ENCODE measurements at regions not wholly inside any gene's neighbourhood (a gene's known extent, or its start where the extent isn't known, plus 50 kb on each side); places are given as distances from the start of the nearest gene placed in this dataset.
A peak's percentile ranks its signal among the peaks of the same experiment; 100 is the strongest.

GRCh38 chr2:225288986-225289385, 110.5 kb upstream of the NYAP2 start:
- ATAC-seq: no peak
- TF ChIP-seq OSR1 (CRISPR knock-in tag; IDR thresholded peaks at IDR 0.05) (no peak), SNAI2 (CRISPR knock-in tag; IDR thresholded peaks at IDR 0.05) (no peak), ZFP3 (CRISPR knock-in tag; IDR thresholded peaks at IDR 0.05) (no peak), TCF4 (CRISPR knock-in tag; IDR thresholded peaks at IDR 0.05; ENCODE audit: borderline replicate concordance) (no peak), CSRNP3 (CRISPR knock-in tag; IDR thresholded peaks at IDR 0.05) (no peak), ZFP30 (CRISPR knock-in tag; IDR thresholded peaks at IDR 0.05) (no peak), RARB (CRISPR knock-in tag; IDR thresholded peaks at IDR 0.05) (no peak), TOX (CRISPR knock-in tag; IDR thresholded peaks at IDR 0.05; ENCODE audit: borderline replicate concordance) (no peak), ZNF565 (CRISPR knock-in tag; conservative IDR thresholded peaks at IDR 0.05; ENCODE audit: low read depth) (no peak), GLIS3 (CRISPR knock-in tag; IDR thresholded peaks at IDR 0.05) (no peak), ARNTL (CRISPR knock-in tag; IDR thresholded peaks at IDR 0.05; ENCODE audit: borderline replicate concordance, low read depth) (no peak), PPARA (CRISPR knock-in tag; IDR thresholded peaks at IDR 0.05; ENCODE audit: borderline replicate concordance) (no peak), TSHZ2 (CRISPR knock-in tag; IDR thresholded peaks at IDR 0.05) (no peak), ZNF8 (CRISPR knock-in tag; IDR thresholded peaks at IDR 0.05) (no peak), BACH2 (CRISPR knock-in tag; IDR thresholded peaks at IDR 0.05; ENCODE audit: borderline replicate concordance) (no peak), ZNF70 (CRISPR knock-in tag; IDR thresholded peaks at IDR 0.05) (no peak), ZC3H10 (CRISPR knock-in tag; IDR thresholded peaks at IDR 0.05) (no peak), CREB5 (CRISPR knock-in tag; IDR thresholded peaks at IDR 0.05; ENCODE audit: low read depth) (no peak), PATZ1 (CRISPR knock-in tag; IDR thresholded peaks at IDR 0.05; ENCODE audit: borderline replicate concordance) (no peak)

DNA sequence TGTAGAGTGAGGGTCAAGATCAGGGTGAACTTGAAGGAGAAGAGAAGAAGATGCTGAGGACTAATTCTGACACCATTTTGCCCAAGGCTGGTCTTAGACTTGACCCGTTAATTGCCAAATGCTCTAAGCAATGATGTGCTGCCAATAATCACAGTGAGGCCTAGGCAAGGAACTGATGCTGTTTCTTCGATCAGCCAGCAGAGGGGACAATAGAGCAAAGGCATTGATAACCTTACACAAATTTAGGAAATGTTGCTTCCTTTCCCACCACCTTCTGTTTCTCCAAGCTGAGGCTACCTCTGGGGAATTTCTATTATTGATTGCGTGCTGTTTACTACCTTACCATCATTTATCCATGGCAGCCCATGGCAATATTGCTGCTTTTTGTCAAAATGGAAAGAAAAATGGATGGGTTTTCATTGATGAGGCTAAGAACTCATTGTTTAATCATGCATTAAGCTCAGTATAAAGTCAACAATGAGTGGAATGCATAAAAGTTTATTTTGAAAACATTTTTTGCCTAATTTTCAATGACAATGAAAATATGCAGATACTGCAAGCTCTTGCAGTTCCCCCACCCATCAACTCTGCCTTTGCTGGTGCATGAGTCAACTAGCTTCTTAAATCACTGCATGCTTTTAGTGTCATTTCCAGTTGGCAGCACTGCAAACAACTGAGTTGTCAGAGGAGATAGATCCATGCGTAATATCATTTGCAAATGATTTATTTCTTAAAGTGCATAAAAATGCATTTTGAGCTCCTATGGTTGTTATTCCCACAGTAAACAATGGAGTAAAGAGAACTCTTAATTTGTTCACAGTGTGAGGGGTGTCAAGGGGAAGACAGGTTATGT, 116.4 kb upstream of the NYAP2 start:
- ATAC-seq: peak; percentile 91
- TF ChIP-seq GLIS3 (CRISPR knock-in tag; IDR thresholded peaks at IDR 0.05): no peak
- TF ChIP-seq ISL1 (CRISPR knock-in tag; IDR thresholded peaks at IDR 0.05): peak; percentile 97
- no peak for TF ChIP-seq TSHZ2 (CRISPR knock-in tag; IDR thresholded peaks at IDR 0.05)
- TF ChIP-seq TOX (CRISPR knock-in tag; IDR thresholded peaks at IDR 0.05; ENCODE audit: borderline replicate concordance): peak; percentile 77; the same call in 1 of the 2 replicates
- no peak for TF ChIP-seq ZNF8 (CRISPR knock-in tag; IDR thresholded peaks at IDR 0.05)
- 0 out of 2 replicates have a peak, but pooled peaks have one; percentile 11 for TF ChIP-seq CREB5 (CRISPR knock-in tag; IDR thresholded peaks at IDR 0.05; ENCODE audit: low read depth)
- no peak for TF ChIP-seq ZNF70 (CRISPR knock-in tag; IDR thresholded peaks at IDR 0.05)
- no peak for TF ChIP-seq PPARA (CRISPR knock-in tag; IDR thresholded peaks at IDR 0.05; ENCODE audit: borderline replicate concordance)
- TF ChIP-seq OSR1 (CRISPR knock-in tag; IDR thresholded peaks at IDR 0.05): no peak
- TF ChIP-seq ARNTL (CRISPR knock-in tag; IDR thresholded peaks at IDR 0.05; ENCODE audit: borderline replicate concordance, low read depth): no peak
- peak; percentile 71 for TF ChIP-seq PATZ1 (CRISPR knock-in tag; IDR thresholded peaks at IDR 0.05; ENCODE audit: borderline replicate concordance)
- no peak for TF ChIP-seq ZFP3 (CRISPR knock-in tag; IDR thresholded peaks at IDR 0.05)
- TF ChIP-seq ZC3H10 (CRISPR knock-in tag; IDR thresholded peaks at IDR 0.05): no peak; the same call in 1 of the 2 replicates
- TF ChIP-seq ZFP30 (CRISPR knock-in tag; IDR thresholded peaks at IDR 0.05): no peak
- no peak for TF ChIP-seq SNAI2 (CRISPR knock-in tag; IDR thresholded peaks at IDR 0.05)
- no peak for TF ChIP-seq CSRNP3 (CRISPR knock-in tag; IDR thresholded peaks at IDR 0.05)
- no peak for TF ChIP-seq ESRRG (CRISPR knock-in tag; IDR thresholded peaks at IDR 0.05)
- TF ChIP-seq RARB (CRISPR knock-in tag; IDR thresholded peaks at IDR 0.05): no peak
